GM12864 (cell line): ENCODE measurements at regions not wholly inside any gene's neighbourhood (a gene's known extent, or its start where the extent isn't known, plus 50 kb on each side); places are given as distances from the start of the nearest gene placed in this dataset.

ENCODE experiments used
- DNase-seq: peaks from one replicate; pipeline ENCODE4 v3.0.0-alpha.2; 2011; ENCODE audit warnings: low read depth
- H3K4me3 ChIP-seq: 2 replicates; pipeline ENCODE4 v1.5.1; 2011; ENCODE audit warnings: mild to moderate bottlenecking, low read depth, low read length, control low read depth
- TF ChIP-seq, protein P1 (sequence below): IDR thresholded peaks from 2 replicates; pipeline ENCODE4 v1.5.1; 2011; ENCODE audit warnings: low read depth, mild to moderate bottlenecking, moderate library complexity, low read length, control low read depth, inconsistent platforms; ENCODE audit errors: missing control alignments

DNA sequence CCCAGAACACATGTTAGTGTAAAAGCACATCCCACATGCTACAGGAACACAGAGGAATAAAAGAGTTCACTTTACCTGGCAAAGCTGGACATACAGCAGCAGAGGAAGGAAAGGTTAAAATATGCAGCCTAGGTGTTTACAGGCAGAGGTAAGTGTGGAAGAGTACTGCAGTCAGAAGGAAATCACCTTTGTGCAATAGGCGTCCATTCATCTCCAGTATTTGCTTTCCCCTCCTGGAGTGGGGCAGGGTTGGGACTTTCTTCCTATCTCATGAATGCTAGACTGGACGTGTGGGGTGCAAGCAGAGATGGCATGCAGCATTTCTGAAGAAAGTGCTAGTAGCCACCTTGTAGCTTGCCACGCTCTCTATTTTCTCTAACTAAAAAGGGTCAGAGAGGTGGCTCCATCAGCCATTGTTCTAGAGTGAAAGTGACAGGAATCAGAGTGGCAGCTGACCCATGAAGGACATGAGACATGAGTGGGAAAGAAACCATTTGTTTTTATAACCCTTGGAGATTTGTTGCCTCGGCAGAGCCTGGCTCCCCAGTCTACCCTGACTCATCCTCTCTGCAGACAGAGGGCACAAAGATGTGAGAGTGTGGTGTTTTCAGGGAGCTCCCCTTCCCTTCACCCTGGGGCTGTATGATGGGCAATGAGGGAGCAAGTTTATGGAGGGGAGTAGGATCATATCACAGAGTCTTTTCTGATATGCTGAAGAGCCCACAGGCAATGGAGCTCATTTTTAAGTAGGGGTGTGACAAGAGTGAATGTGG lies 101.2 kb upstream of the SEC61G start:
- DNase-seq = no peak
- TF ChIP-seq, protein P1, sequence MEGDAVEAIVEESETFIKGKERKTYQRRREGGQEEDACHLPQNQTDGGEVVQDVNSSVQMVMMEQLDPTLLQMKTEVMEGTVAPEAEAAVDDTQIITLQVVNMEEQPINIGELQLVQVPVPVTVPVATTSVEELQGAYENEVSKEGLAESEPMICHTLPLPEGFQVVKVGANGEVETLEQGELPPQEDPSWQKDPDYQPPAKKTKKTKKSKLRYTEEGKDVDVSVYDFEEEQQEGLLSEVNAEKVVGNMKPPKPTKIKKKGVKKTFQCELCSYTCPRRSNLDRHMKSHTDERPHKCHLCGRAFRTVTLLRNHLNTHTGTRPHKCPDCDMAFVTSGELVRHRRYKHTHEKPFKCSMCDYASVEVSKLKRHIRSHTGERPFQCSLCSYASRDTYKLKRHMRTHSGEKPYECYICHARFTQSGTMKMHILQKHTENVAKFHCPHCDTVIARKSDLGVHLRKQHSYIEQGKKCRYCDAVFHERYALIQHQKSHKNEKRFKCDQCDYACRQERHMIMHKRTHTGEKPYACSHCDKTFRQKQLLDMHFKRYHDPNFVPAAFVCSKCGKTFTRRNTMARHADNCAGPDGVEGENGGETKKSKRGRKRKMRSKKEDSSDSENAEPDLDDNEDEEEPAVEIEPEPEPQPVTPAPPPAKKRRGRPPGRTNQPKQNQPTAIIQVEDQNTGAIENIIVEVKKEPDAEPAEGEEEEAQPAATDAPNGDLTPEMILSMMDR = no peak
- H3K4me3 ChIP-seq = no peak overlapping the region

DNA sequence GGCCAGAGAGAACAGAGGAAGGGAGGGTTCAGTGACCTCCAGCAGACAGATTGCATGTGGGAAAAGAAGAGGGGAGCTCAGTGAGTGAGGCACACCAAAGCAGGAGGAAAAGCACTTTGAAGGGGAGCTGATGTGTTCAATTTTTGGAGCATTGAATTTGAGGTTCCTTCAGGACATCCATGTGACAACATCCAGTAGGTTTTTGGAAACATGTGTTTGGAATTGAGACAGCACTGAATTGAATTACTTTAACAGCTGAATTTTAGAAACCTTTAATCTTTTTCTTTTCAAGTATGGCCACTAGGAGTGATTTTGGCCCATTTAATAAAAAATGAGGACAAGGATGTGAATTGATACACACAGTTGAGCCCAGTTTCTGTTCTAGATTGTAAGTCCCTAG lies 101.8 kb upstream of the SEC61G start:
- H3K4me3 ChIP-seq = no peak overlapping the region
- TF ChIP-seq, protein P1 = no peak
- DNase-seq = no peak

DNA sequence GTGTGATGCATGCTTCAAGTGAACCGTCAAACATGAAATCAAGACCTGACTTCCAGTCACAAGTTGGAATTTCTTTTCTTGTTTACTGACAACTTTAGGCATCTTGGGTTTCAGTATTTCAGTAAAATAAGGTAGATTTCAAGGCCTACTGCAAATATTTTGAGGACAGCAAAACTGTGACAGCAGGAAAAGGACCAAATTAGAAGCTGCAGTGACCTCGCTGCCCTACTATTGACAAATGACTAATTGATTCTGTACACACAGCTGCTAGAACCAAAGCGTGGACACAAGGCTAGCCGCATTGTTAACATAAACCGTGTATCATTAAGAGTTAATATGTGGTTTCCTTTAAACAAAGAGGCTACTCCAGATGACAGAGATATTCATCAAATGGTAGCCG lies 105.7 kb upstream of the SEC61G start:
- DNase-seq = no peak
- TF ChIP-seq, protein P1 = no peak
- no peak overlapping the region for H3K4me3 ChIP-seq

DNA sequence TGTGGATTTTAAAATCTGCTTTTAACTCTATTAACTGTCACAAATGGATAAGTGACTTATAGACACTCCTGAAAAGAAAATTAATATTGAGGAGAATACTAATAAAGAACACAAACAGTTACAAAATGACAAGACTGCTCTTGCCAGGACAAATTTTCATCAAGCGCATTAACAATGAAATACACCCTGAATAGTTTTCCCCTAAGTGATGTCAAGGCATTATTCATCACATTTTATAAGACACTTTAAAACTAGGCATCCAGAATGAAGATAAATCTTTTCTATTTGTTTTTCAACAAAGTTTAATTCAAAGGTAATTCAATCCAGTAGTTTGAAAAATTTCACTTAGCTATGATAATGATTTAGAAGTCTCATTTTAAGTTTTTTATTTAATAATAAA lies 110.5 kb upstream of the SEC61G start:
- TF ChIP-seq, protein P1 = no peak
- DNase-seq = no peak
- H3K4me3 ChIP-seq = no peak overlapping the region

DNA sequence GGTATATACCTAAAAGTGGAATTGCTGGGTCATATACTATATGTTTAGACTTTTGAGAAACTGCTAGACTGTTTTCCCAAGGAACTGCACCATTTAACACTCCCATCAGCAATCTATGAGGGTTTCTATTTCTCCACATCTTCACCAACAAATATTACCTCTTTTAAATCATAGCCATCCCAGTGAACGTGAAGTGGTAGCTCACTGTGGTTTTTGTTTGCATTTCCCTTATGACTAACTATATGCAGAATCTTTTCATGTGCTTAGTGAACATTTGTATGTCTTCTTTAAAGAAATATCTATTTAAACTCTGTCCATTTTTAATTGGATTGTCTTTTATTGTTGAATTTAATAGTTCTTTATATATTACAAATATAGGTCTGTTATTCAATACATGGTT lies 115.8 kb upstream of the SEC61G start:
- TF ChIP-seq, protein P1 = no peak
- H3K4me3 ChIP-seq = no peak overlapping the region
- no peak for DNase-seq

DNA sequence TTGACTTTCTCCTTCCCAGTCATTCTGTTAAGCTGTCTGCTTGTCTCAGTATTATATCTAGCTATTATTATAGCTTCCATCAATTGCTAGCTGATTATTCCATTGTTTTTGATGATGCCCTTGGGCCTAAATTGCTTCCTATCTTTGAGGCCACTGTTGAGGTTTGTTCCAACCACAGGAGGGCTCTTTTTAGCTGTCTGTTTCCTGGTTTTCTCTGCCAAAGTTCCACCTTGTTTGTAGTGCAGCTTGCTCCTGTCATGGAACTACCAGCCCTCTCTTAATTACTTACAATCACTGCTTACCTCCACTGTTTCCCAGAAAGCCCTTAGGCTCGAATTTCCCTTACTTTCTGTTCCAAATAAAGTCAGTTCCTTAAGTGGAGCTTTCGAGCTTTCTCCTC lies 118.7 kb upstream of the SEC61G start:
- H3K4me3 ChIP-seq = no peak overlapping the region
- TF ChIP-seq, protein P1 = no peak
- no peak for DNase-seq

DNA sequence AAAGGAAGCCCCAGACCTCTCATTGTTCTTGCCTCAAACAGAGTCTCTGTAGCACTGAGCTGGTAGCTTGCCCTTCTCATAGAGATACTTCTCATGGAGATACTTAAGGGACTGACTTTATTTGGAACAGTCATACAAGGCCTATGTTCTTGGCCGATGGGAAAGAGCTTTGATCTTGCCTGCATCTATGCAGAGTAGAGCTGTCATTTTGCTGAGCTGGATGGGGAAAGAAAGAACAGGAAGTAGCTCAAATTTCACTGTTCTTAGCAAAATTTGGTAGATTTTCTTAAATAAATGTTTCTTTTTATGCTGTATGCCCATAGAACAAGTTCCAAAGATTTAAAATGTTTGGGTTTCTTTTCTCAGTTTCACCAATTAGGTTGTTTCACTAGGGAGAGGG lies 119.3 kb upstream of the SEC61G start:
- TF ChIP-seq, protein P1 = no peak
- no peak overlapping the region for H3K4me3 ChIP-seq
- no peak for DNase-seq
